Spleen (tissue), 11 donors: ENCODE measurements at regions not wholly inside any gene's neighbourhood (a gene's known extent, or its start where the extent isn't known, plus 50 kb on each side); places are given as distances from the start of the nearest gene placed in this dataset.

Experiments
- DNase-seq: peaks from one replicate; pipeline ENCODE4 v3.0.0-alpha.2; 2020
- H3K27ac ChIP-seq, 8 donors: fragments of 200-600 bp; sonication (generic) in 7 of 8; 1 replicate in 4 of 8; 2 replicates in 4 of 8; pipeline versions ENCODE4 v1.5.0 to v1.8.0; 2016 to 2021; ENCODE audit warnings: inconsistent platforms in 4 of 8, mild to moderate bottlenecking in 4 of 8, moderate library complexity in 1 of 8
- H3K27me3 ChIP-seq, 7 donors: fragments of 200-600 bp; sonication (generic) in 6 of 7; replicated peaks in 1 of 7; 1 replicate in 4 of 7; 2 replicates in 3 of 7; pipeline versions ENCODE4 v1.5.0 to v1.8.0; 2016 to 2021; ENCODE audit warnings: inconsistent platforms in 3 of 7, mild to moderate bottlenecking in 1 of 7
- H3K36me3 ChIP-seq, 6 donors: fragments of 200-600 bp; sonication (generic) in 5 of 6; 1 replicate in 4 of 6; 2 replicates in 2 of 6; pipeline versions ENCODE4 v1.5.0 to v1.8.0; 2016 to 2021; ENCODE audit warnings: inconsistent platforms in 2 of 6
- H3K4me1 ChIP-seq, 6 donors: fragments of 200-600 bp; sonication (generic) in 5 of 6; 1 replicate in 3 of 6; 2 replicates in 3 of 6; pipeline versions ENCODE4 v1.5.0 to v1.8.0; 2016 to 2021; ENCODE audit warnings: inconsistent platforms in 3 of 6
- H3K4me3 ChIP-seq, 8 donors: fragments of 200-600 bp; sonication (generic) in 7 of 8; 1 replicate in 4 of 8; 2 replicates in 4 of 8; pipeline versions ENCODE4 v1.5.0 to v1.8.0; 2016 to 2021; ENCODE audit warnings: inconsistent platforms in 4 of 8, mild to moderate bottlenecking in 4 of 8, moderate library complexity in 2 of 8
- H3K9me3 ChIP-seq, 8 donors: fragments of 200-600 bp; sonication (generic) in 7 of 8; 1 replicate in 4 of 8; 2 replicates in 4 of 8; pipeline versions ENCODE4 v1.5.0 to v1.8.0; 2016 to 2021; ENCODE audit warnings: inconsistent platforms in 4 of 8
- CTCF ChIP-seq, 11 experiments: fragments of 200-600 bp in 7 of 11; fragments of 450-650 bp in 4 of 11; sonication (generic) in 4 of 11; IDR thresholded peaks in 8 of 11; conservative IDR thresholded peaks in 3 of 11; 1 replicate in 7 of 11; 2 replicates in 4 of 11; pipeline versions ENCODE4 v1.4.0 to v1.8.0; 2016 to 2021; ENCODE audit warnings: antibody characterized with exemption in 11 of 11, inconsistent platforms in 4 of 11, mild to moderate bottlenecking in 1 of 11
- POLR2A ChIP-seq, 3 donors: fragments of 450-650 bp; IDR thresholded peaks; one replicate each; pipeline ENCODE4 v1.5.1; 2017; ENCODE audit warnings: antibody characterized with exemption in 3 of 3, mild to moderate bottlenecking in 1 of 3
- POLR2AphosphoS5 ChIP-seq, 3 donors: sonication (generic); formaldehyde crosslinking; IDR thresholded peaks; one replicate each; pipeline ENCODE4 v1.5.1; 2017; ENCODE audit warnings: antibody characterized with exemption in 3 of 3
- WGBS, 5 donors: extraction: QIAGEN DNeasy Blood & Tissue Kit in 3 of 5; methylation state at CpG; one replicate each; pipeline versions ENCODE4 v1.1.5 to v1.1.7; 2013 to 2018; 5-methylcytosine and 5-hydroxymethylcytosine counted together
- intact Hi-C: fragments of 100-400 bp; cut with DNase I; formaldehyde crosslinking; loops from one replicate; pipeline ENCODE4 v1.15.0; 2023; ENCODE audit warnings: low total_unique reads
- donor health status: healthy with polysubstance abuse.
- donor health status: DM: no; HTN: no; CAD: no; lungs with moderate emphysema.
- donor health status: DM: no; HTN: no; CAD: no.
- donor health status: Bipolar disorder and iron deficiency.
- donor health status: healthy.
- donor health status: DM: no; HTN: no; CAD: no.
- donor health status: DM: yes; HTN: yes; CAD: no.

GRCh38 chr7:33775790-33776189, 129.5 kb upstream of the BMPER start:
- intact Hi-C loops: no loop called here
- Histone ChIP-seq H3K27ac (no peak overlapping the region), H3K9me3 (no peaks in the 10 kb centered on the region), H3K27me3 (no peaks in the 10 kb centered on the region), H3K4me3 (no peak overlapping the region), H3K36me3 (no peaks in the 10 kb centered on the region), H3K4me1 (no peaks in the 10 kb centered on the region)
- DNase-seq: no peak
- WGBS, 5 donors: 79 to 95% (median 93%) methylated on average over 4 of the region's 4 CpGs
- TF ChIP-seq POLR2A (IDR thresholded peaks at IDR 0.05): no peak
- TF ChIP-seq POLR2AphosphoS5 (IDR thresholded peaks at IDR 0.05): no peak
- no peak for TF ChIP-seq CTCF (IDR thresholded peaks at IDR 0.05 in 8 of 11, conservative IDR thresholded peaks at IDR 0.05 in 3 of 11)

GRCh38 chr7:33776788-33777187, 128.6 kb upstream of the BMPER start:
- WGBS, 5 donors: 48 to 77% (median 59%) methylated on average over 3 of the region's 3 CpGs
- H3K27me3 ChIP-seq: no peaks in the 10 kb centered on the region
- no peaks in the 10 kb centered on the region for H3K9me3 ChIP-seq
- TF ChIP-seq POLR2A (IDR thresholded peaks at IDR 0.05) (no peak), CTCF (IDR thresholded peaks at IDR 0.05 in 8 of 11, conservative IDR thresholded peaks at IDR 0.05 in 3 of 11) (no peak), POLR2AphosphoS5 (IDR thresholded peaks at IDR 0.05) (no peak)
- no peak for DNase-seq
- no peak overlapping the region for H3K27ac ChIP-seq
- no peaks in the 10 kb centered on the region for H3K4me1 ChIP-seq
- intact Hi-C loops: no loop called here
- no peak overlapping the region for H3K4me3 ChIP-seq
- no peaks in the 10 kb centered on the region for H3K36me3 ChIP-seq

GRCh38 chr7:33778195-33778594, 127.1 kb upstream of the BMPER start:
- Histone ChIP-seq H3K36me3 (peaks cover 0 to 5% (median 0%) of the 10 kb centered on the region in 6 donors), H3K27me3 (no peaks in the 10 kb centered on the region), H3K4me3 (no peak overlapping the region), H3K9me3 (peaks cover 0 to 6% (median 0%) of the 10 kb centered on the region in 8 donors), H3K4me1 (no peaks in the 10 kb centered on the region), H3K27ac (no peak overlapping the region)
- 78 to 97% (median 83%) methylated on average over 2 of the region's 2 CpGs for WGBS, 5 donors
- intact Hi-C loops: no loop called here
- TF ChIP-seq POLR2A (IDR thresholded peaks at IDR 0.05): no peak
- TF ChIP-seq CTCF (IDR thresholded peaks at IDR 0.05 in 8 of 11, conservative IDR thresholded peaks at IDR 0.05 in 3 of 11): no peak
- TF ChIP-seq POLR2AphosphoS5 (IDR thresholded peaks at IDR 0.05): no peak
- DNase-seq: no peak

GRCh38 chr7:33779216-33779615, 126.1 kb upstream of the BMPER start:
- H3K27ac ChIP-seq: no peak overlapping the region
- H3K9me3 ChIP-seq: peaks cover 0 to 6% (median 0%) of the 10 kb centered on the region in 8 donors
- no peak for DNase-seq
- no peak for TF ChIP-seq POLR2A (IDR thresholded peaks at IDR 0.05)
- no peak for TF ChIP-seq POLR2AphosphoS5 (IDR thresholded peaks at IDR 0.05)
- no peak for TF ChIP-seq CTCF (IDR thresholded peaks at IDR 0.05 in 8 of 11, conservative IDR thresholded peaks at IDR 0.05 in 3 of 11)
- H3K4me1 ChIP-seq: no peaks in the 10 kb centered on the region
- intact Hi-C loops: no loop called here
- 75 to 82% (median 79%) methylated on average over 5 of the region's 5 CpGs for WGBS, 5 donors
- H3K27me3 ChIP-seq: no peaks in the 10 kb centered on the region
- no peak overlapping the region for H3K4me3 ChIP-seq
- H3K36me3 ChIP-seq: peaks cover 0 to 5% (median 0%) of the 10 kb centered on the region in 6 donors
